CD14-positive monocyte (primary cell): ENCODE measurements at regions not wholly inside any gene's neighbourhood (a gene's known extent, or its start where the extent isn't known, plus 50 kb on each side); places are given as distances from the start of the nearest gene placed in this dataset.

Experiments
- DNase-seq, 3 donors: peaks; one replicate each; pipeline ENCODE4 v3.0.0-alpha.2; 2011 to 2022
- H2AFZ ChIP-seq: 2 replicates; pipeline ENCODE4 v1.6.0; 2012; ENCODE audit warnings: mild to moderate bottlenecking, low read depth, low read length, inconsistent platforms; ENCODE audit not compliant: insufficient read depth, poor library complexity, severe bottlenecking
- H3K27ac ChIP-seq, 2 donors: 1 replicate in 1 of 2; 2 replicates in 1 of 2; pipeline ENCODE4 v1.5.1; 2012 to 2013; ENCODE audit warnings: low read length in 2 of 2, control low read depth in 1 of 2, inconsistent platforms in 1 of 2, low read depth in 1 of 2, mild to moderate bottlenecking in 1 of 2
- H3K27me3 ChIP-seq, 2 donors: one replicate each; pipeline versions ENCODE4 v1.6.0 to v1.6.1; 2011 to 2013; ENCODE audit warnings: low read length in 2 of 2; ENCODE audit not compliant: control insufficient read depth in 2 of 2, insufficient read depth in 2 of 2
- H3K36me3 ChIP-seq, 2 donors: replicated peaks in 1 of 2; 1 replicate in 1 of 2; 2 replicates in 1 of 2; pipeline versions ENCODE4 v1.5.1 to v1.6.1; 2012 to 2013; ENCODE audit warnings: low read length in 2 of 2, control low read depth in 1 of 2, inconsistent platforms in 1 of 2, mild to moderate bottlenecking in 1 of 2; ENCODE audit not compliant: insufficient read depth in 2 of 2, control insufficient read depth in 1 of 2
- H3K4me1 ChIP-seq, 2 donors: 1 replicate in 1 of 2; 2 replicates in 1 of 2; pipeline versions ENCODE4 v1.5.1 to v1.6.1; 2012 to 2013; ENCODE audit warnings: low read length in 2 of 2, control low read depth in 1 of 2, inconsistent platforms in 1 of 2, mild to moderate bottlenecking in 1 of 2, moderate library complexity in 1 of 2; ENCODE audit not compliant: insufficient read depth in 2 of 2, control insufficient read depth in 1 of 2
- H3K4me2 ChIP-seq: replicated peaks from 2 replicates; pipeline ENCODE3; 2012; ENCODE audit warnings: low read length, moderate library complexity, mild to moderate bottlenecking; ENCODE audit not compliant: poor library complexity, severe bottlenecking; ENCODE audit errors: extremely low read depth
- H3K4me3 ChIP-seq, 3 experiments: fragments of 200-600 bp in 1 of 3; sonication (generic) in 1 of 3; replicated peaks in 1 of 3; 1 replicate in 2 of 3; 2 replicates in 1 of 3; pipeline ENCODE4 v1.5.1; 2011 to 2013; ENCODE audit warnings: low read length in 3 of 3, mild to moderate bottlenecking in 3 of 3, control low read depth in 2 of 3, low read depth in 2 of 3, inconsistent platforms in 1 of 3, moderate library complexity in 1 of 3
- H3K79me2 ChIP-seq: 2 replicates; pipeline ENCODE4 v1.6.0; 2012; ENCODE audit warnings: mild to moderate bottlenecking, control low read depth, inconsistent platforms, low read length, moderate library complexity; ENCODE audit not compliant: insufficient read depth
- H3K9ac ChIP-seq: 2 replicates; pipeline ENCODE4 v1.6.0; 2017; ENCODE audit warnings: low read length, mild to moderate bottlenecking; ENCODE audit not compliant: insufficient read depth, poor library complexity, severe bottlenecking
- H3K9me3 ChIP-seq, 2 donors: replicated peaks in 1 of 2; 1 replicate in 1 of 2; 2 replicates in 1 of 2; pipeline versions ENCODE4 v1.5.1 to v1.6.1; 2012 to 2013; ENCODE audit warnings: low read length in 2 of 2, control low read depth in 1 of 2; ENCODE audit not compliant: control insufficient read depth in 1 of 2, insufficient read depth in 1 of 2
- H4K20me1 ChIP-seq: 2 replicates; pipeline ENCODE4 v1.6.0; 2012; ENCODE audit warnings: mild to moderate bottlenecking, low read length, control low read depth, moderate library complexity; ENCODE audit not compliant: insufficient read depth
- H3K27ac Mint-ChIP-seq, 7 donors: one replicate each; pipeline ENCODE4 v1.8.0; 2020; ENCODE audit warnings: mild to moderate bottlenecking in 7 of 7, mixed read lengths in 7 of 7, moderate library complexity in 6 of 7, inconsistent platforms in 2 of 7
- H3K27me3 Mint-ChIP-seq, 3 donors: one replicate each; pipeline ENCODE4 v1.8.0; 2021 to 2022; ENCODE audit warnings: low read depth in 3 of 3, mild to moderate bottlenecking in 3 of 3, mixed read lengths in 3 of 3, moderate library complexity in 3 of 3, inconsistent platforms in 1 of 3
- H3K36me3 Mint-ChIP-seq, 2 donors: one replicate each; pipeline ENCODE4 v1.8.0; 2020; ENCODE audit warnings: mixed read lengths in 2 of 2, inconsistent platforms in 1 of 2, mild to moderate bottlenecking in 1 of 2
- H3K4me1 Mint-ChIP-seq: one replicate; pipeline ENCODE4 v1.8.0; 2020; ENCODE audit warnings: mild to moderate bottlenecking, mixed read lengths
- H3K4me3 Mint-ChIP-seq, 2 donors: one replicate each; pipeline ENCODE4 v1.8.0; 2020; ENCODE audit warnings: mild to moderate bottlenecking in 2 of 2, mixed read lengths in 2 of 2, moderate library complexity in 1 of 2
- H3K9me3 Mint-ChIP-seq, 7 donors: one replicate each; pipeline ENCODE4 v1.8.0; 2020 to 2022; ENCODE audit warnings: mixed read lengths in 7 of 7, mild to moderate bottlenecking in 6 of 7, moderate library complexity in 6 of 7, inconsistent platforms in 2 of 7
- CTCF ChIP-seq: fragments of 200-600 bp; IDR thresholded peaks from one replicate; pipeline ENCODE4 v1.8.0; 2022; ENCODE audit warnings: antibody characterized with exemption, mild to moderate bottlenecking
- WGBS: methylation state at CpG from one replicate; pipeline ENCODE4 v1.1.5; 2013; ENCODE audit warnings: missing lambda C conversion rate; ENCODE audit not compliant: insufficient coverage; 5-methylcytosine and 5-hydroxymethylcytosine counted together
- intact Hi-C, 2 donors: fragments of 100-400 bp; cut with micrococcal nuclease; formaldehyde crosslinking; loops; one replicate each; pipeline versions ENCODE4 v1.15.0 to v1.15.1; 2023

- Histone ChIP-seq H3K27ac (no peak overlapping the region), H3K9me3 (no peaks in the 10 kb centered on the region), H3K4me2 (no peak overlapping the region), H3K27me3 (no peaks in the 10 kb centered on the region), H3K36me3 (no peaks in the 10 kb centered on the region), H3K79me2 (no peaks in the 10 kb centered on the region), H3K4me1 (no peaks in the 10 kb centered on the region), H3K4me3 (no peak overlapping the region), H2AFZ (no peak overlapping the region), H3K9ac (no peak overlapping the region), H4K20me1 (no peaks in the 10 kb centered on the region)
- peaks cover 0 to 2% (median 2%) of the 10 kb centered on the region in 3 donors for H3K27me3 Mint-ChIP-seq
- intact Hi-C loops = no loop called here
- peaks cover 0 to 3% (median 0%) of the 10 kb centered on the region in 7 donors for H3K9me3 Mint-ChIP-seq
- H3K4me3 Mint-ChIP-seq = no peak overlapping the region
- H3K27ac Mint-ChIP-seq = no peak overlapping the region
- DNase-seq = no peak
- no CpG with 5 or more reads among the region's 1 CpG for WGBS
- no peaks in the 10 kb centered on the region for H3K4me1 Mint-ChIP-seq
- TF ChIP-seq CTCF = no peak
- no peaks in the 10 kb centered on the region for H3K36me3 Mint-ChIP-seq
Measured at GRCh38 chr2:17328161-17328560, 190.1 kb downstream of the RAD51AP2 start.

- no peaks in the 10 kb centered on the region for H3K27me3 ChIP-seq
- no peak overlapping the region for H2AFZ ChIP-seq
- no peak overlapping the region for H3K4me3 ChIP-seq
- no peaks in the 10 kb centered on the region for H3K9me3 ChIP-seq
- H3K27ac Mint-ChIP-seq = no peak overlapping the region
- no peak overlapping the region for H3K27ac ChIP-seq
- H3K36me3 ChIP-seq = no peaks in the 10 kb centered on the region
- no peaks in the 10 kb centered on the region for H3K4me1 Mint-ChIP-seq
- DNase-seq = no peak
- H3K9ac ChIP-seq = no peak overlapping the region
- H3K27me3 Mint-ChIP-seq = peaks cover 0 to 2% (median 2%) of the 10 kb centered on the region in 3 donors
- no peak for TF ChIP-seq CTCF
- H3K4me1 ChIP-seq = no peaks in the 10 kb centered on the region
- WGBS = 90% methylated on average over 2 of the region's 4 CpGs
- peaks cover 0 to 3% (median 0%) of the 10 kb centered on the region in 7 donors for H3K9me3 Mint-ChIP-seq
- no peak overlapping the region for H3K4me2 ChIP-seq
- no peaks in the 10 kb centered on the region for H3K36me3 Mint-ChIP-seq
- H3K4me3 Mint-ChIP-seq = no peak overlapping the region
- H3K79me2 ChIP-seq = no peaks in the 10 kb centered on the region
- intact Hi-C loops = no loop called here
- H4K20me1 ChIP-seq = no peaks in the 10 kb centered on the region
Measured at GRCh38 chr2:17327649-17328048, 190.6 kb downstream of the RAD51AP2 start.
